Pons (tissue), 1 donor: ENCODE measurements at regions not wholly inside any gene's neighbourhood (a gene's known extent, or its start where the extent isn't known, plus 50 kb on each side); places are given as distances from the start of the nearest gene placed in this dataset.
"Not testable (repeated sequence)": the region's sequence is repeated elsewhere in the genome, so short reads cannot be mapped to it uniquely, and the experiment has no call there.

Experiments
- DNase-seq: peaks from one replicate; pipeline ENCODE4 v3.0.0-alpha.2; 2016; ENCODE audit warnings: low spot score

DNA sequence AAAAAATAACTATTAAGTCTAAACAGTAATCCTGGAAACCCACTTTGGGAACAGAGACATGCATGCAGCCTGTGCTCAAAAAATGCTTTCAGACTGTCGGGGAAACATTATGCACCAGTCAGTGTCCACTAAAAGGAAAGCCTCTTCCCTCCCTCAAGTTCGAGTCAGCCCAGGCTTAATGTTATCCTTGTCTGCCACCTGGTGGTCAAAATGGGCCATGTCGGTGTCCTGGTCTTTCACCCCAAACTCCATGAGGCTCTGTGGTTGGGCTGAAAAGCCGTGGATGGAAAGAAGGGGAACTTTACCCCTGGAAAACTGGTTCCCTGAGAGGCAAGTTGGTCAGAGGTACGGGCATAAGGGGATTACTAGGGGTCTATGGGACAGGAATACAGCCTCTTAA is 88.4 kb upstream of the ZNF492 start:
- peak; percentile 57 for DNase-seq

DNA sequence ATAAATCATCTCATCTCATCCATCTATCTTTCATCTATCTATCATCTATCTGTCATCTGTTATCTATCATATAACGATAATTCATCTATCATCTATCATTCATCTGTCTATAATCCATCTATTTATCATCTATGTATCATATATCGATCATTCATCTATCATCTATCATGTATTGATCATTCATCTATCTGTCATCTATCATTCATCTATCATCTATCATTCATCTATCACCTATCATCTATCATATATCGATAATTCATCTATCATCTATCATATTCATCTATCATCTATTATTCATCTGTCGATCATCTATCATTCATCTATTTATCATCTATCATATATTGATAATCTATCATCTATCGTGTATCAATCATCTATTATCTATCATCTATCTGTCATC is 100.4 kb upstream of the ZNF492 start:
- DNase-seq = no peak

DNA sequence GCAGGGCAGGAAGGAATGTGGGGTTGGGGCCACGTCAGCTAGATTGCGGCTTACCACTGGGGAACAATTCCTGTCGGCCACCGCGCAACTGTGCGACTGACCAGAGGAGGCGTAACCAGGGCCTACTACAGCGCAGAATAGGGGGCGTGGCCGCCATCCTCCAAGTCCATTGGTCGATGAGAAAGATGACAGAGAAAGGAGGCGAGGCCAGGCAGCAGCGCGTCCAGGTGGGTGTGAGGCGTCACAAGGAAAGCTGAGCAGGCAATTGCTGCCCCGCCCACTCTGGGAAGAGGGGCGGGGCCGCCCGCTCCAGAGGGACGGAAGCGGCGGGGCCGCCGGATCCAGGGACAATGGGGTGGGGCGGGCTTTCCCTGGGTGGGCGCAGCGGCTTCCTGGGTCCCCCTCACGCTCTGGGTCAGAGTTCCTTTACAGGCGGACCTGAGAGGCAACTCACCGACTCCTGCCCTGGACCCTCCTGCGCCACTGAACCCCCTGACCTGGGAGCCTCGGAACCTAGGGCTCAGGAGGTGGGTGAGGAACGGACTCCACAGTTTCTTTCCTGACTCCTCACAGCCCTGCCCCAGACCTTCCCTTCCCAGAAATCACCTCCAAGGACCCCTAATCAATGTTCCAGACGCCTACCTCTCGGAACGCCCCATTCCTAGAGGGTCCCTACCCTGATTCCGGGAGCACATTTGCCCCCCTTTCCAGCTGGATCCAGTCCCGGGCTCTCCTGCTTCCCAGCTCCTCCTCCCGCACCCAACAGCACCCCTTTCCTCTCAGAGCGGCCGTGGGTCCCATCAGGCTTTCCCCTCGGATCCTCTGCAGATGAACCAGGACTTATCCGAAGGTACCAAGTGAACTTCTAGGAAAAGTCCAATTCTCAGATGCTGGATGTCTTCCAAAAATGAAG is 101.5 kb upstream of the ZNF492 start:
- DNase-seq = peak; percentile 34

DNA sequence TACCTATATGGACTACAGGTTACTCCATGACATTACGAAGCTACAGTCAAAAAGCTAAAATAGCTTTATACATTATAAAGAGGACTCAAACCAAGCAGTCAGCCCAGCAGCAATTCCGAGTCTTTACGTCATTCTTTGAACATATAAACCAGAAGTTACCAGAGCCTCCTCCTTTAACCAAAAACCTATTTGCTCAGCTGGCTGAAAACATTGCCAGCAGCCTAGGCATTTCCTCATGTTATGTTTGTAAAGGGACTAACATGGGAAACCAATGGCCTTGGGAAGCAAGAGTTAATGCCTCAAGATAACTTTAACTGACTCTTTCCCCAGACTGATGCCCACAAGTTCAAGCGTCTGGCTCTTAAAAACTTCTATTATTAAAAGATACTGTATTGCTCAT is 104.1 kb upstream of the ZNF492 start:
- no peak for DNase-seq

DNA sequence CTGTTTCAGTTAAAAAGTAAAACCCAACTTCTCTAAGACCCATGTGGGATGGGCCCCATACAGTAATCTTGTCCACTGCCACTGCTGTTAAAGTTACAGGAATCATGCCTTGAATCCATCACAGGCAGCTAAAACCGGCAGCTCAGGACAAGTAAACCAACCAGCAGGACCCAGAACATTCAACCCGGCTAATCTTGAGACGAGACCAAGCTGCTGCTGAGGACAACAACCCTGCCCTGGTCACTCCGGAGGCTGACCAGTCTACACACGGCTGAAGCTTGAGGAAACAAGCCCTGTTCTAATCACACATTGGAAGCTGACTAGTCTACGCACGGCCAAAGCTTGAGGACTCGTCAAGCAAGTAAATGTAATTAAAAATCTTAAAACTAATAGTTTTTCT is 105.2 kb upstream of the ZNF492 start:
- no peak for DNase-seq

DNA sequence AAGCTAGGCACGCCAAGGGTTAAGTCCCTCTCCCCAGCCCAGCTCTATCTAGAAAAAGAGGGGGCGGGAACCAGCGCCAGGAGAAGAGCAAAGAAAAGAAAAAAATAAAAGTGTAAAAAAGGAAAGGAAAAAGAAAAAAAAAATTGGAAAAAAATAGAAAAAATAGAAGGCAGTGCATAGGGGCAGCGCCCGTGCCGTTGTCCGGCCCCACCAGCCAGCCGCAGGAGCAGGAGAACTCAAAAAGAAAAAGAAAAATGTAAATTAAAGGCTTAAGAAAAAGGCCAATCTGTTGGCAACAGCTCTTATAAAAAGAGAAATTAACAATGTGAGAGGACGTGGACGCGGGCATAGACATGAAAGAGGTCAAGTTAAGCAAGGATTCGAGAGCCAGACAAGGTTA is 105.4 kb upstream of the ZNF98 start:
- DNase-seq = no peak

DNA sequence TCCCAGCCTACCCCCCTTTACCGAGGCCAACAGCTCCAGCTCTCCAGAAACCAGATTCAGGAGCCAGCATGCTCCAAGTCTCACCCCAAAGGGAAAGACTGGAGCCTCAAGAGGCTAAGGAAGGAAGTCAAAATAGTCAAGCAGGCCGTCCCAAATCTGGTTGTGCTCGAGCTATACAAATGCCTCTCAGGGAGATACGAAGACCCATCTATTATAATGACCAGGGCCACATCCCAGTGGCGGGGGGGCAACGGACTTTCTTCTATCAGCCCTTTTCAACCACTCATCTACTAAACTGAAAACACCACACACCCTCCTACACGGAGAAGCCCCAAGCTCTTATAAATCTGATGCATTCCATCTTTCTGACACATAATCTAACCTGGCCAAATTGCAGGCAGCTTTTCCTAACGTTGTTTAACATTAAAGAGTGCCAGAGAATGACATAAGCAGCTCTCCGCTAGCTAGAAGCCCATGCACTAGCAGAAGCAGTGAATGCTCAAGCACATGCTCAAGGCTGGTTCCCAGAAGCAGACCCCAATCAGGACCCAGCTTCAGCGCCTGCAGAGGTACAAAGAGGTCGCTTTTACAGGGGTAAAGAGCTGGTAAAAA is 104.6 kb upstream of the ZNF98 start:
- no peak for DNase-seq

DNA sequence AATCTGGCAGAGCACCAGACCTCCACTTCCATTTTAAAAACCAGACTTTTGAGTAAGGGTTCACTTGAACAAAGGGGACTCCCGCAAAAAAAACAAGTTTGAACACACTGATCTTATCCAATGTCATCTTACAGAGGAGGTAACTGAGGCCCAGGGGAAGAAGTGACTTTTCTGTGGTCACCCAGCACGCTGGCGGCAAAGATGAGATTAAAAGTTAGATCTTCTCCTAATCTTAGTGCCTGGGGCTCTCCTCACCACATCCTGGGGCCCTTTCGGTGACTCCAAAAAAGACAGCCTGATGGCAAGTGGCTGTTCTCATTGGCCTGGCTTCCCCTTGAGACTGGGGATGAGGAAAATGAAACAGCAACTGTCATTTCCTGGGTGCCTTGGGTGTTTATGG is 101.8 kb upstream of the ZNF98 start:
- DNase-seq = no peak

DNA sequence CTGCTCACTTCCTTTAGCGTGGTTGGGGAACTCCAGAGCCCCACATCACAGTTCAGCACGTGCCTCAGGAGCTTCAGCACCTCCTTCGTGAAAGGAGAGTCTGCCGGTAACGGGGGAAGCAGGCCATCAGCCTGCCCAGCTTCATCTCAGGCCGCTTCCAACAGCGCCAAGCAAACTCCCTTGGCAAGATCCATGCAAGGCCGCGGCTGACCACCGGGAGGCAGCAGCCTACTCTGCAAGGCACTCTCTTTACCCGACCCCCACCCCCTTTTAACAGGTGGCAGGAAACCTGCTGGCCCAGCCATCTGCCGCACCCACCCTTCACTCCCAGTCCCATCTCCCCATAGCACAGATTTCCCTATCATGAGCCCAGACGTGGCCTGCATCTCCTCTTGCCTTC is 97.4 kb upstream of the ZNF98 start:
- not testable (repeated sequence) for DNase-seq

DNA sequence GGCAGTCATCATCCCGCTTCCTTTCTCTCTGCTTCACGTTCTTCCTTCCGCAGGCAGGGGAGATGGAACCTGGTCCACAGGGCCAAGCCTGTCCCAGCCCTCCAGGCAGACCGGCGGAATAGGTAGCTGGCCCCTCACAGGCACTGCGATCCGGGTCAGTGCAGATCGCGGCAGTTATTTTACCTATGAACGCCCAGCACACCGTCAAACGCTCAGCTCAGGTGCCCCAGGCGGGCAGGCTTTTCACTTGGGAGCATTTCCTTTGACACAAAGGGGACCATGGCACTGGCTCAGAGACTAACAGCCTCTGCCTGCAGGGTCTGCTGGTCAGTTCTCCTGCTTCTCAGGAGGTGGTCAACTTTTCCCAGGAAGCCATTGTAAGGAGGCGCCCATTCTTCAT is 97.0 kb upstream of the ZNF98 start:
- no peak for DNase-seq

DNA sequence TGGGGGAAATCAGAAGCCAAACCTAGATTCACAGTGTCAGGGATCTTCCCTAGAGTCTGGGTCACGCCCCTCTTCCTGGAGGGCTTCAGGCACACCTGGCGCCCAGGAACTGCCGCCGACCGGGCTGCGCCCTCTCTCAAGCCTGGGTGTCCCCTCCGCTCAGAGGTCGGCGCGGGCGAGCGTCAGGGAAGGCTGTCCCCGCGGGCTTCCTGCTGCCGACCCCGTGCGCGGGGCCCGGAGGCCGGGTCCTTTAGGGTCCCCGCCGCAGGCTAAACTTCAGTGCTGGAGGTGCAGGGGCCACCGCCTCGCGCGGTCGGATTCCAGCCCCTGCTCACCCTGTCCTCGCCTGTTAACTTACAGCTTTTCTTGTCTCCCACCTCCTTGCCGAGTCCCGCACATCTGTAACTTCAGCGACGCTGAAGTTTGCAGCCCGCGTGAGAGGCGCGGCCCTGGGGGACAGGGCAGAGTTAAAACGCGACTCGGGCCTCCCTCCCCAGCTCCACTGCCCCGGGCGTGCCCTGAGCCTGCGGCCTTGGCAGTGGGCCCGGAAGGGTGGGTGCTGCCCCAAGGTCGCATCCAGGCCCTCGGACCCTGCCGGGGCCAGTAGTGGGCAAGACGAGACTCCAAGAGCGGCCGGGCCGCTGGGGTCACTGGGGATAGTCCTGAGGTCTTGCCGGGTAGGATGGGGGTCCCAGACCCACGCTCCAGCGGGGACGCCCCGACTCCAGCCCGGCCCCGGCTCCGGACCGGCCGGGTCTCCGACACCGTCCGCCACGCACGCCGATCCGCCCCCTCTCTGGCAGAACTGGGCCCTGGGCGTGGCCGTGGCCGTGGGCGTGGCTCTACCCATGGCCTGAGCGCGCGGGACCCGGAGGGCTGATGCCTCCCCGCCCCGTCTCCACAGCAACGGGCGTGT is 95.6 kb upstream of the ZNF98 start:
- no peak for DNase-seq

DNA sequence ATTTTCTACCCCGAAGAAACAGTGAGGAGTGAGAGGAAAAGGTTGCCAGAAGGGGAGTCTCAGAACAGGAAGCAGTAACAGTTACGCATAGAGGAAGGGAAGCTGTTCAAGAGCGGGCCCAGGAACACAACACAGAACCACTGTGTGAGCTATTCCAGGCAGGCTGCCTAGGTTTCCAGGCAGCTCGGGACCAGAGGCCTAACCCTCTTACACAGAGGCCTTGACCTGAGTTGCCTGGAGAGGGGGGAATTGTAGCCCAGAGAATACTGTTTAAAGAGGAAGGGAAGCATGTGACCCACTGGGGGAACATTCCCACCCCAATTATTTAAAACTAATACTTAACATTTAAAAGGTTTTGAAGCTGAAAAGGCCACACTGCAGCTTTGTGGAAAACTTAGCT is 93.3 kb upstream of the ZNF98 start:
- DNase-seq = no peak

DNA sequence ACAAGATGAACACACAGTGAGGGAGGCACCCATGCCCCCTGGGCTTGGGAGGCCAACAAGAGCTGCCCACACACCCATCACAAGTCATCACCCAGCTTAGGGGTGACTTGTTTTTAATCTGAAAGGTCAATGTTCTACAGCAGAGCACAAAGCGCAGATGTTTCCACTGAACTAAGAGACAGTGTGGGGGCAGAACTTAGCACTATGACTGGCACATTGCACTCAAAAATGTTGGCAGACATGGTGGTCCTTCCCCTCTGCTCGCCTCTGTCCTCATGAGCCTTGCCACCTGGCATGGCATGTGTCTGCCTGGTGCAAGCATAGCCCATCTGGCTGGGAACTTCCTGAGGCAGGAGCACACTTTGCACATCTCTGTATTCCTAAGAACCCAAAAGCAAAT is 81.4 kb upstream of the ZNF98 start:
- no peak for DNase-seq

DNA sequence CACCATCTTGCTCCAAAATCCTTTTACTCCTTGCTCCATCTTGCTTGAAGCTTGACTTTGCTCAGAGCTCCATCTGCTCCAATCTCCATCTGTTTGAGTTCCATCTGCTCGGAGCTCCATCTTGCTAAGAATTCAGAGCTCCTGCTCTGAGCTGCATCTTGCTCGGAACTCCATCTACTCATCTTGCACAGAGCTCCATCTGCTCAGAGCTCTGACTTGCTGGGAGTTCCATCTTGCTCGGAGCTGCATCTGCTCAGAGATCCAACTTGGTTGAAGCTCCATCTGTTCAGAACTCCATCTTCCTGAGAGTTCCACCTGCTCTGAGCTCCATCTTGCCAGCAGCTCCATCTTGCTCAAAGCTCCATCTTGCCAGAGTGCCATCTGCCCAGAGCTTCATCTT is 80.6 kb upstream of the ZNF98 start:
- DNase-seq = no peak

DNA sequence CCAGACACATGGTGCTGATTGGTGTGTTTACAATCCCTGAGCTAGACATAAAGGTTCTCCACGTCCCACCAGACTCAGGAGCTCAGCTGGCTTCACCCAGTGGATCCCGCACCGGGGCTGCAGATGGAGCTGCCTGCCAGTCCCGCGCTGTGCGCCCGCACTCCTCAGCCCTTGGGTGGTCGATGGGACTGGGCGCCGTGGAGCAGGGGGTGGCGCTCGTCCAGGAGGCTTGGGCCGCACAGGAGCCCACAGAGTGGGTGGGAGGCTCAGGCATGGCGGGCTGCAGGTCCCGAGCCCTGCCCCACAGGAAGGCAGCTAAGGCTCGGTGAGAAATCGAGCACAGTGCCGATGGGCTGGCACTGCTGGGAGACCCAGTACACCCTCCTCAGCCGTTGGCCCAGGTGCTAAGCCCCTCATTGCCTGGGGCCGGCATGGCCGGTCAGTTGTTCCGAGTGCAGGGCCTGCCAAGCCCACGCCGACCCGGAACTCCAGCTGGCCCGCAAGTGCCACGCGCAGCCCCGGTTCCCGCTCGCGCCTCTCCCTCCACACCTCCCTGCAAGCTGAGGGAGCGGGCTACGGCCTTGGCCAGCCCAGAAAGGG is 76.8 kb upstream of the ZNF98 start:
- DNase-seq = not testable (repeated sequence)

DNA sequence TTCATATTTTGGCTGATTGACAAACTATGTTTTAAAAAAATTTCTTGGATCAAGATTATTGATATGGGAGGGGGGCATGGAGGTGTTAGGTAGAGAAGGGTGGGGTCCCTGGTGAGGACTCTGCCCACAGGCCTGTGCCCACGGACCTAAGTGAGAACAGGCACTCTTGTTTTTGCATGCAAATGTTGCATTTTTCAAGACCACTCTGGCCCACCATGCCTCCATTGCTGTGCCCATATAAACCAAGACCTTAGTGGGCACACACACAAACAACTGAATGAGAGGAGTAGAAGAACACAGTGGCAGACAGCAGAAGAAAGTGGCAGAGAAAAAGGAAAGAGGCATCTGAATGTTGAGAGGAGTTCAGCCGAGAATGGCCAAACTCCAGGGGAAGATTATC is 69.6 kb upstream of the ZNF98 start:
- DNase-seq = no peak

DNA sequence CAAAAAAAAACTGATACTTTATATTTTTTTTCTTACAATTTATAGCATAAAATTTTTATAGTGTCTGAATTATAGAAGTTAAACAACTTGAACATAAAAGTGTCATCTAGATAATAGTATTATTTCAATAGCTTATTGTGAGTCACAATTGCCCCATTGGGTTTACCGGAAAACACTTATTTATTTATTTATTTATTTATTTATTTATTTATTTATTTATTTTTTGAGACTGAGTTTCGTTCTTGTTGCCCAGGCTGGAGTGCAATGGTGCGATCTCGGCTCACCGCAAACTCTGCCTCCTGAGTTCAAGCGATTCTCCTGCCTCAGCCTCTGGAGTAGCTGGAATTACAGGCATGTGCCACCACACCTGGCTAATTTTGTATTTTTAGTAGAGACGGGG is 61.4 kb upstream of the ZNF98 start:
- DNase-seq = not testable (repeated sequence)

DNA sequence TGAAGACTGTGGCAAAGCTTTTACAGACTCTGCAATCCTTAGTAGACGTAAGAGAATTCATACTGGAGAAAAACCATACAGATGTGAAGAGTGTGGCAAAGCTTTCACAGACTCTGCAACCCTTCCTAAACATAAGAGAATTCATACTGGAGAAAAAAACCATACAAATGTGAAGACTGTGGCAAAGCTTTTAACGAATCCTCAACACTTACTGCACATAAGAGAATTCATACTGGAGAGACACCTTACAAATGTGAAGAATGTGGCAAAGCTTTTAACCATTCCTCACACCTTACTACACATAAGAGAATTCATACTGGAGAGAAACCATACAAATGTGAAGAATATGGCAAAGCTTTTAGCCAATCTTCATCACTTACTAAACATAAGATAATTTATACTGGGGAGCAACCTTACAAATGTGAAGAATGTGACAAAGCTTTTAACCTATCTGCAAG is 50.1 kb upstream of the ZNF98 start:
- no peak for DNase-seq
